ENCODE measurements at regions not wholly inside any gene's neighbourhood (a gene's known extent, or its start where the extent isn't known, plus 50 kb on each side); places are given as distances from the start of the nearest gene placed in this dataset.

GRCh38 chr1:5638582-5638981, 353.6 kb downstream of the NPHP4 start:
- H3K4me1 ChIP-seq (ENCODE audit: control insufficient read depth, insufficient read depth, low read length) = no peaks in the 10 kb centered on the region
- no peak overlapping the region for H3K4me3 ChIP-seq (ENCODE audit: low read depth, low read length)
- H3K27me3 ChIP-seq (ENCODE audit: control insufficient read depth, insufficient read depth, low read length) = no peaks in the 10 kb centered on the region
- no peaks in the 10 kb centered on the region for H3K9me3 ChIP-seq (ENCODE audit: control insufficient read depth, insufficient read depth, low read length)
- H3K27ac ChIP-seq (ENCODE audit: low read depth, low read length) = no peak overlapping the region
- H3K36me3 ChIP-seq (ENCODE audit: control insufficient read depth, insufficient read depth, low read length) = no peaks in the 10 kb centered on the region
- no peak overlapping the region for H3K9ac ChIP-seq (ENCODE audit: low read depth, low read length)

- Histone ChIP-seq H3K4me1 (ENCODE audit: control insufficient read depth, insufficient read depth, low read length) (no peaks in the 10 kb centered on the region), H3K9me3 (ENCODE audit: control insufficient read depth, insufficient read depth, low read length) (no peaks in the 10 kb centered on the region), H3K36me3 (ENCODE audit: control insufficient read depth, insufficient read depth, low read length) (no peaks in the 10 kb centered on the region), H3K27ac (ENCODE audit: low read depth, low read length) (no peak overlapping the region), H3K27me3 (ENCODE audit: control insufficient read depth, insufficient read depth, low read length) (no peaks in the 10 kb centered on the region), H3K4me3 (ENCODE audit: low read depth, low read length) (no peak overlapping the region), H3K9ac (ENCODE audit: low read depth, low read length) (no peak overlapping the region)
Measured at GRCh38 chr1:5637171-5637570, 355.1 kb downstream of the NPHP4 start.

GRCh38 chr1:5634893-5635292, 357.3 kb downstream of the NPHP4 start:
- Histone ChIP-seq H3K36me3 (ENCODE audit: control insufficient read depth, insufficient read depth, low read length) (no peaks in the 10 kb centered on the region), H3K9me3 (ENCODE audit: control insufficient read depth, insufficient read depth, low read length) (no peaks in the 10 kb centered on the region), H3K27me3 (ENCODE audit: control insufficient read depth, insufficient read depth, low read length) (no peaks in the 10 kb centered on the region), H3K4me3 (ENCODE audit: low read depth, low read length) (no peak overlapping the region), H3K27ac (ENCODE audit: low read depth, low read length) (no peak overlapping the region), H3K9ac (ENCODE audit: low read depth, low read length) (no peak overlapping the region), H3K4me1 (ENCODE audit: control insufficient read depth, insufficient read depth, low read length) (no peaks in the 10 kb centered on the region)

- H3K9me3 ChIP-seq (ENCODE audit: control insufficient read depth, insufficient read depth, low read length) = no peaks in the 10 kb centered on the region
- no peak overlapping the region for H3K4me3 ChIP-seq (ENCODE audit: low read depth, low read length)
- H3K36me3 ChIP-seq (ENCODE audit: control insufficient read depth, insufficient read depth, low read length) = no peaks in the 10 kb centered on the region
- H3K4me1 ChIP-seq (ENCODE audit: control insufficient read depth, insufficient read depth, low read length) = no peaks in the 10 kb centered on the region
- no peaks in the 10 kb centered on the region for H3K27me3 ChIP-seq (ENCODE audit: control insufficient read depth, insufficient read depth, low read length)
- H3K27ac ChIP-seq (ENCODE audit: low read depth, low read length) = no peak overlapping the region
- H3K9ac ChIP-seq (ENCODE audit: low read depth, low read length) = no peak overlapping the region
Measured at GRCh38 chr1:5632814-5633213, 359.4 kb downstream of the NPHP4 start.

- no peaks in the 10 kb centered on the region for H3K36me3 ChIP-seq (ENCODE audit: control insufficient read depth, insufficient read depth, low read length)
- no peaks in the 10 kb centered on the region for H3K4me1 ChIP-seq (ENCODE audit: control insufficient read depth, insufficient read depth, low read length)
- H3K9me3 ChIP-seq (ENCODE audit: control insufficient read depth, insufficient read depth, low read length) = no peaks in the 10 kb centered on the region
- H3K27me3 ChIP-seq (ENCODE audit: control insufficient read depth, insufficient read depth, low read length) = no peaks in the 10 kb centered on the region
- no peak overlapping the region for H3K27ac ChIP-seq (ENCODE audit: low read depth, low read length)
- H3K4me3 ChIP-seq (ENCODE audit: low read depth, low read length) = no peak overlapping the region
- no peak overlapping the region for H3K9ac ChIP-seq (ENCODE audit: low read depth, low read length)
Measured at GRCh38 chr1:5632224-5632623, 360.0 kb downstream of the NPHP4 start.

GRCh38 chr1:5628416-5628815, 363.8 kb downstream of the NPHP4 start:
- H3K36me3 ChIP-seq (ENCODE audit: control insufficient read depth, insufficient read depth, low read length) = no peaks in the 10 kb centered on the region
- H3K9me3 ChIP-seq (ENCODE audit: control insufficient read depth, insufficient read depth, low read length) = no peaks in the 10 kb centered on the region
- H3K27me3 ChIP-seq (ENCODE audit: control insufficient read depth, insufficient read depth, low read length) = no peaks in the 10 kb centered on the region
- H3K4me1 ChIP-seq (ENCODE audit: control insufficient read depth, insufficient read depth, low read length) = no peaks in the 10 kb centered on the region
- H3K9ac ChIP-seq (ENCODE audit: low read depth, low read length) = no peak overlapping the region
- H3K27ac ChIP-seq (ENCODE audit: low read depth, low read length) = no peak overlapping the region
- no peak overlapping the region for H3K4me3 ChIP-seq (ENCODE audit: low read depth, low read length)

- Histone ChIP-seq H3K9ac (ENCODE audit: low read depth, low read length) (no peak overlapping the region), H3K9me3 (ENCODE audit: control insufficient read depth, insufficient read depth, low read length) (no peaks in the 10 kb centered on the region), H3K27ac (ENCODE audit: low read depth, low read length) (no peak overlapping the region), H3K27me3 (ENCODE audit: control insufficient read depth, insufficient read depth, low read length) (no peaks in the 10 kb centered on the region), H3K4me1 (ENCODE audit: control insufficient read depth, insufficient read depth, low read length) (no peaks in the 10 kb centered on the region), H3K4me3 (ENCODE audit: low read depth, low read length) (no peak overlapping the region), H3K36me3 (ENCODE audit: control insufficient read depth, insufficient read depth, low read length) (no peaks in the 10 kb centered on the region)
Measured at GRCh38 chr1:5623399-5623798, 368.8 kb downstream of the NPHP4 start.

GRCh38 chr1:5622412-5622811, 369.8 kb downstream of the NPHP4 start:
- Histone ChIP-seq H3K27me3 (ENCODE audit: control insufficient read depth, insufficient read depth, low read length) (no peaks in the 10 kb centered on the region), H3K4me3 (ENCODE audit: low read depth, low read length) (no peak overlapping the region), H3K27ac (ENCODE audit: low read depth, low read length) (no peak overlapping the region), H3K36me3 (ENCODE audit: control insufficient read depth, insufficient read depth, low read length) (no peaks in the 10 kb centered on the region), H3K9ac (ENCODE audit: low read depth, low read length) (no peak overlapping the region), H3K4me1 (ENCODE audit: control insufficient read depth, insufficient read depth, low read length) (no peaks in the 10 kb centered on the region), H3K9me3 (ENCODE audit: control insufficient read depth, insufficient read depth, low read length) (no peaks in the 10 kb centered on the region)

- no peaks in the 10 kb centered on the region for H3K27me3 ChIP-seq (ENCODE audit: control insufficient read depth, insufficient read depth, low read length)
- no peaks in the 10 kb centered on the region for H3K4me1 ChIP-seq (ENCODE audit: control insufficient read depth, insufficient read depth, low read length)
- no peak overlapping the region for H3K9ac ChIP-seq (ENCODE audit: low read depth, low read length)
- no peak overlapping the region for H3K4me3 ChIP-seq (ENCODE audit: low read depth, low read length)
- no peak overlapping the region for H3K27ac ChIP-seq (ENCODE audit: low read depth, low read length)
- no peaks in the 10 kb centered on the region for H3K9me3 ChIP-seq (ENCODE audit: control insufficient read depth, insufficient read depth, low read length)
- H3K36me3 ChIP-seq (ENCODE audit: control insufficient read depth, insufficient read depth, low read length) = no peaks in the 10 kb centered on the region
Measured at GRCh38 chr1:5621692-5622091, 370.5 kb downstream of the NPHP4 start.

- Histone ChIP-seq H3K9me3 (ENCODE audit: control insufficient read depth, insufficient read depth, low read length) (no peaks in the 10 kb centered on the region), H3K4me3 (ENCODE audit: low read depth, low read length) (no peak overlapping the region), H3K4me1 (ENCODE audit: control insufficient read depth, insufficient read depth, low read length) (no peaks in the 10 kb centered on the region), H3K27me3 (ENCODE audit: control insufficient read depth, insufficient read depth, low read length) (no peaks in the 10 kb centered on the region), H3K36me3 (ENCODE audit: control insufficient read depth, insufficient read depth, low read length) (no peaks in the 10 kb centered on the region), H3K27ac (ENCODE audit: low read depth, low read length) (no peak overlapping the region), H3K9ac (ENCODE audit: low read depth, low read length) (no peak overlapping the region)
Measured at GRCh38 chr1:5620997-5621396, 371.2 kb downstream of the NPHP4 start.

- Histone ChIP-seq H3K27me3 (ENCODE audit: control insufficient read depth, insufficient read depth, low read length) (no peaks in the 10 kb centered on the region), H3K9me3 (ENCODE audit: control insufficient read depth, insufficient read depth, low read length) (no peaks in the 10 kb centered on the region), H3K4me3 (ENCODE audit: low read depth, low read length) (no peak overlapping the region), H3K27ac (ENCODE audit: low read depth, low read length) (no peak overlapping the region), H3K36me3 (ENCODE audit: control insufficient read depth, insufficient read depth, low read length) (no peaks in the 10 kb centered on the region), H3K9ac (ENCODE audit: low read depth, low read length) (no peak overlapping the region), H3K4me1 (ENCODE audit: control insufficient read depth, insufficient read depth, low read length) (no peaks in the 10 kb centered on the region)
Measured at GRCh38 chr1:5620418-5620817, 371.8 kb downstream of the NPHP4 start.

GRCh38 chr1:5619469-5619868, 372.8 kb downstream of the NPHP4 start:
- H3K9me3 ChIP-seq (ENCODE audit: control insufficient read depth, insufficient read depth, low read length) = no peaks in the 10 kb centered on the region

More at GRCh38 chr1:5619469-5619868, 372.8 kb downstream of the NPHP4 start:
- Histone ChIP-seq H3K4me3 (ENCODE audit: low read depth, low read length) (no peak overlapping the region), H3K9ac (ENCODE audit: low read depth, low read length) (no peak overlapping the region), H3K4me1 (ENCODE audit: control insufficient read depth, insufficient read depth, low read length) (no peaks in the 10 kb centered on the region), H3K36me3 (ENCODE audit: control insufficient read depth, insufficient read depth, low read length) (no peaks in the 10 kb centered on the region), H3K27me3 (ENCODE audit: control insufficient read depth, insufficient read depth, low read length) (no peaks in the 10 kb centered on the region), H3K27ac (ENCODE audit: low read depth, low read length) (no peak overlapping the region)

All from HUES48 (cell line).